SU-DHL-6 (cell line): ENCODE measurements at regions not wholly inside any gene's neighbourhood (a gene's known extent, or its start where the extent isn't known, plus 50 kb on each side); places are given as distances from the start of the nearest gene placed in this dataset.

Source experiments
- CTCF ChIP-seq: fragments of 200-600 bp; sonication (generic); IDR thresholded peaks from one replicate; pipeline ENCODE4 v1.5.1; 2017; ENCODE audit warnings: antibody characterized with exemption, mild to moderate bottlenecking, low read length, moderate library complexity; ENCODE audit not compliant: insufficient read depth, poor library complexity, severe bottlenecking
- EZH2phosphoT487 ChIP-seq: fragments of 200-600 bp; sonication (generic), shearing (Covaris generic); conservative IDR thresholded peaks from 2 replicates; pipeline ENCODE4 v1.6.1; 2018; ENCODE audit warnings: mild to moderate bottlenecking, antibody characterized with exemption, low read length, moderate library complexity, mixed read lengths

GRCh38 chr17:14499976-14500375 lies 199.1 kb downstream of the HS3ST3B1 start:
- TF ChIP-seq CTCF (no peak), EZH2phosphoT487 (no peak)
